NCI-H2029 treated with DMSO at 0.1 percent for 48 hours (cell line): ENCODE measurements at regions not wholly inside any gene's neighbourhood (a gene's known extent, or its start where the extent isn't known, plus 50 kb on each side); places are given as distances from the start of the nearest gene placed in this dataset.

Experiments
- DNase-seq: peaks from one replicate; lab custom pipeline; 2025; lab: John Stamatoyannopoulos, UW

- no peak for DNase-seq
Observed at GRCh38 chr4:177051473-177052060, 258.1 kb upstream of the NEIL3 start.

DNA sequence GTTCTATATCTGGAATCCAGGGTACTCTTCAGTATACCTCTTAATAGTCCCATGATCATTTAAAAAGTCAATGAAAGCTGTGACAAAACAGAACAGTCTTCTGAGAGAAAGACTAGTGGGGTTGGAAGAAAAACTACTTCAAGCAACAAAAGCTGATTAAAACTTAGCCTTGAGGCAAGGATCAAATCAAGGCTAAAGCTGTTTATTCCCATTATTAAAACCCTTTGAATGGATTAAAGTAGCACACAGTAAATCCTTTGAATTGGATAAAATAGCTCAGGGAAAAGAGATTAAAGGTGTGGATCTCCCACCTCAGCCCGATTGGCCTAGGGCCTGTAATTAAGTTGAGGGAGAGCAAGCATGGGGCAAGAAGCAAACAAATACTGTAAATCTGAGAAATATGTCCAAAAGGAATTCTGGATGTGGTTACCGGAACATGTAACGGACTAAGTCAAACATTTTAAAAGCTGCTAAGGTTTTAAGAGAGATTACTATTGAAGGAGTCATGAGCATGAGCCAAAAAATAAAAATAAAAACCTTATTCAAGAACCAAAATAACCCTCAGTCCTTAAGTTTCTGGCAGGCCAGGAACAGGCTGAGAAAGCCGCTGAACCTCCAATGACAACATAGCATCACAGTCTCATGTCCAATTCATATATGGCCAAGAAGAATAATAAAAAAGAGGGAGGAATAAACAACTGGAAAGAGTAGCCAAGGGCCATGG lies 257.3 kb upstream of the NEIL3 start:
- no peak for DNase-seq

- no peak for DNase-seq
Observed at GRCh38 chr4:177057186-177057585, 252.5 kb upstream of the NEIL3 start.

GRCh38 chr4:177064116-177064515 lies 245.6 kb upstream of the NEIL3 start:
- no peak for DNase-seq

- no peak for DNase-seq
Observed at GRCh38 chr4:177064729-177065394, 244.8 kb upstream of the NEIL3 start.

DNA sequence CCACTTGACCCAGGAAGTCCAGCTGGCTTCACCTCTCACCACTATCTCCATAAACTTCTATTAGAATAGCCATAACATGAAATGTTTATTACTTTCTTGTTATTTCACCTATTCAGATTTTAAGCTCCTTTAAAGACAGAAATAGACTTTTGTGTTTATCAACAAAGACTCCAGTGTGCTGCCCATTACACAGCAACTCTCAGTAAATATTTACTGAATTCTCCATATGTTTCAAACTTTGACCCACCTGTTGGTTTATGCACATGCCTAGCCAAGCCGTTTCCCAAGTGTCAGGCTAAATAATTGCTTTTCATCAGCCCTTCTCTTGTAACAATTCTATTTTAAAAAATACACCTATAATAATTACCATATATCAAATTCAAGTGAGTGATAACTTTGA lies 242.9 kb upstream of the NEIL3 start:
- no peak for DNase-seq

DNA sequence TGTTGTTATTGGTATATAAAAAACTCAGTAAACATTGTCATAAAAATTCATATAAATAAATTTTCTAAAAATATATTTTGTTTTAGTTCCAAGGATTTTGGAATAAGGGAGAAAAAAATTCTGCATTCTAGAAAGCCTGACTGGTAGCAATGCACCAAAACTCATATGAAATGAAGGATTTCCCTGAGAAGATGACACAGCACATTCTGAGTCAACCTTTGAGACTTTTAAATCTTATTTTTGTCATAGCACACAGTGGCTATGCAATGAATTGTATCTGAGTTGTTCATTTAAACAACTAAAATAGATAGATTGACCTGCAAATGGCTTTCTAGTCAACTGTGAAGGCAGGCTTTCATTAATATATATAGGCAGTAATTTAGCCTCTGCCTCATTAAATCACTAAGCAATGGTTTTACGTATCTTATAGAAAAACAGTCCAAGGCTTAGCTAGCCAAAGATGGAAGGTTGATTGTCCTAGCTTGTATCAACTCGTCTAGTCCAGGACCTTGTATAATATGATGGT lies 239.1 kb upstream of the NEIL3 start:
- no peak for DNase-seq

GRCh38 chr4:177077095-177077971 lies 232.3 kb upstream of the NEIL3 start:
- DNase-seq = no peak

- no peak for DNase-seq
Observed at GRCh38 chr4:177079327-177079726, 230.3 kb upstream of the NEIL3 start.

GRCh38 chr4:177080388-177080787 lies 229.3 kb upstream of the NEIL3 start:
- DNase-seq = no peak

- no peak for DNase-seq
Observed at GRCh38 chr4:177087060-177087459, 222.6 kb upstream of the NEIL3 start.

DNA sequence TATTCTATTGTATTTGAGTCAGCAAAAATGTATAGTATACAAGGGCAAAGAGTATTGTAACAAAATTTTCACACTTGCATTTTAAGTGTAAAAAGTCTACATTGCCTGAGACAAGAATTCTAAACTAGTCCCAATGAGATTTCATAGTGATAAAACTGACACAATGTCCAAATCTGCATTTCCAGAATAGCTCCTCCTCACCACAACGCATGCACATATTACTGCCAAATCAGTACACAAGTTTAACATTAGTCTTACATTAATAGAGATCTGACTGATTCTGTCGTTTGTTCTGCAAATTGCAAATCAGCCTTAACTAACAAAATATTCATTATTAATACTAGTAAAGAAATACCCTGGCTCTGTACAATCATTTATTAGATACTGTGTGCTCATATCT lies 222.2 kb upstream of the NEIL3 start:
- no peak for DNase-seq

- no peak for DNase-seq
Observed at GRCh38 chr4:177091515-177091914, 218.2 kb upstream of the NEIL3 start.

GRCh38 chr4:177092807-177093206 lies 216.9 kb upstream of the NEIL3 start:
- DNase-seq = no peak

DNA sequence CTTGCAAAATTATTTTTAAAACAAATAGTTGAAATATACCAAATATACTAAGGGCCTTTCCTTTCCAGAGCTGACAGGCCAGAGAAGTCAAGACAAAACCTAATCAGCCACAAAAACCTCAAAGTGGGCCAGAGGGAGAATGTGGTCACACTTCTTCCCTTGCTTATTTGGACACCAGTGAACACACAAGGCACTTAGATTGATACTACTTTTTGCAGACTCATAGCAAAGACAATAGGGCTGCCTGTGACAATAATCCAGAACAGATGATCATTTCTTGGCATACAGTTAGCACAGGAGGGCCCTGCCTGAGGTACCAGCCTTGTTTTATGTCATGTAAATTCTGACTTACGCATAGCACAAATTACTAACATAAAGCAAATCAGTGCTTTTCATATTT lies 215.7 kb upstream of the NEIL3 start:
- DNase-seq = no peak

DNA sequence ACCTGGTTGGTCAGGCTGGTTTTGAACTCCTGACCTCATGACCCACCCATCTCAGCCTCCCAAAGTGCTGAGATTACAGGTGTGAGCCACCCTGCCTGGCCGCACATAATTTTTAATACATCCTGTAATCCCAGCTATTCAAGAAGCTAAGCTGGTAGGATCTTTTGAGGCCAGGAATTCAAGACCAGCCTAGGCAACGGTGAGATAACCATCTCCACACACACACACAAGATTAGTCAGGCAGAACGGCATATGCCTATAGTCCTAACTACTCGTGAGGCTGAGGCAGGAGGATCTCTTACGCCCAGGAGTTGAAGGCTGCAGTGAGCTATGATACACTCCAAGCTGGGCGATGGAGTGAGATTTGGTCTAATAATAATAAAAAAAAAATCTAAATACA lies 212.4 kb upstream of the NEIL3 start:
- DNase-seq = no peak

DNA sequence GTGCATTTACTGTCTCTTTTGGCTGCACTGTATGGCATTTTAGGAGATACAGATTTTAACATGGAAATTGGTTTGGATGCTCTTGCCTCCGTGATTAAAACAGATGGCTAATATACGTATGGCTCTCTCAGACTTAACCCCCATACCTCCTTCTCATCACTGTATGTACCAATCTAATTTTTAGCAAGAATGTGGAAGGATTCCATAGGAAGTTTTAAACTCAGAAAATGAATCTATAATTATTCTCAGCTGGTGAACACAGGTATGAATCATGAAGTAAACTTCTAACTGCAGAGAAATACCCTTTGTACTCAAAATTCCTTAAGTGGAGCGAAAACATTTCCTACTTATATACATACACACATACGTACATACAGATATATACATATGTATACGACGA lies 210.5 kb upstream of the NEIL3 start:
- DNase-seq = no peak

- DNase-seq = no peak
Observed at GRCh38 chr4:177100307-177100706, 209.4 kb upstream of the NEIL3 start.

DNA sequence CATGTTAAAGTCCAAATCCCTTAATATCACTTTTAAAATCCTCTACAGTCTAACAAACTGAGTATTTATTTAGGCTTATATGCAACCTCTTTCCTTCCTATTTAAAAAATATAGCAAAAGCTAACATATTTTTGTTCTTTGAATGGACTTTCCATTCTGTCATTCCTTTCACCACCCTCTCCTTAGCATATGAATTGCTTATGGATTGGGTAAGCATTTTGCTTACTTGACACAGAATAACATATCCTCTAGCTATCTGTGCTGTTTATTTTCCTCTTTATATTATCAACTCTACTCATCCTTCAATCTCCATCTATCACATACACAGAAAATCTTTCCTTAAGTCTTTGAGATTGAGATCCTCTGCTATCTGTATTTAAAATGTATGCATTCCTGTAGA lies 206.1 kb upstream of the NEIL3 start:
- DNase-seq = no peak

GRCh38 chr4:177105536-177105935 lies 204.1 kb upstream of the NEIL3 start:
- no peak for DNase-seq

- no peak for DNase-seq
Observed at GRCh38 chr4:177107288-177107921, 202.3 kb upstream of the NEIL3 start.

- DNase-seq = no peak
Observed at GRCh38 chr4:177108708-177109107, 201.0 kb upstream of the NEIL3 start.
